HCT116 (cell line): ENCODE measurements at regions not wholly inside any gene's neighbourhood (a gene's known extent, or its start where the extent isn't known, plus 50 kb on each side); places are given as distances from the start of the nearest gene placed in this dataset.

Experiments
- ATAC-seq: fragments of 200-7000 bp; cut with Tn5 transposase; 2 replicates; pipeline ENCODE4 v1.9.1; 2020; ENCODE audit warnings: mild to moderate bottlenecking, moderate library complexity
- BruUV-seq: library from RNA; stranded (reverse); fragments of 400-500 nt; replicated peaks from 2 replicates; lab custom pipeline; 2021; lab: Mats Ljungman, UMichigan
- CTCF ChIA-PET: fragments of 300-600 bp; sonication (Branson Sonifier 250); formaldehyde crosslinking; loops from one replicate; lab custom pipeline; 2021; ENCODE audit warnings: antibody characterized with exemption; lab: Charles Lee
- POLR2A ChIA-PET: fragments of 300-600, 350-600 bp; sonication (Branson Sonifier 250); formaldehyde crosslinking; loops from one replicate; lab custom pipeline; 2021; ENCODE audit warnings: antibody characterized with exemption; lab: Charles Lee
- RAD21 ChIA-PET, 2 experiments: fragments of 300-600 bp; sonication (Branson Sonifier 250); formaldehyde crosslinking; loops; one replicate each; lab custom pipeline; 2023; ENCODE audit warnings: low total read pairs in 2 of 2; ENCODE audit not compliant: uncharacterized antibody in 2 of 2, unreplicated experiment in 2 of 2, low non-redundant PET in 1 of 2; lab: Charles Lee
- DNase-seq: peaks from one replicate; pipeline ENCODE4 v3.0.0-alpha.2; 2010; ENCODE audit warnings: low read depth, low spot score
- H2AFZ ChIP-seq: fragments of 200-600 bp; shearing (Covaris generic), sonication (generic); 2 replicates; pipeline ENCODE4 v1.6.1; 2017; ENCODE audit warnings: low read depth, mixed run types, mixed read lengths, antibody characterized with exemption, low read length; ENCODE audit not compliant: poor library complexity, severe bottlenecking
- H3K27ac ChIP-seq: 2 replicates; pipeline ENCODE4 v1.5.1; 2012; ENCODE audit warnings: low read depth, low read length
- H3K27me3 ChIP-seq: fragments of 200-600 bp; sonication (generic); 2 replicates; pipeline ENCODE4 v1.6.1; 2016; ENCODE audit warnings: mixed run types, low read length, mixed read lengths; ENCODE audit not compliant: insufficient read depth
- H3K36me3 ChIP-seq, 2 experiments: fragments of 200-500 bp in 1 of 2; fragments of 200-600 bp in 1 of 2; sonication (Bioruptor generic) in 1 of 2; sonication (generic) in 1 of 2; 2 replicates each; pipeline versions ENCODE4 v1.5.1 to v1.6.1; 2014 to 2016; ENCODE audit warnings: low read length in 2 of 2, inconsistent platforms in 1 of 2, mixed read lengths in 1 of 2, mixed run types in 1 of 2; ENCODE audit not compliant: insufficient read depth in 2 of 2, control insufficient read depth in 1 of 2
- H3K4me1 ChIP-seq, 2 experiments: fragments of 200-600 bp in 1 of 2; sonication (generic) in 1 of 2; 2 replicates each; pipeline versions ENCODE4 v1.5.1 to v1.6.1; 2012 to 2017; ENCODE audit warnings: low read length in 2 of 2, inconsistent platforms in 1 of 2, mild to moderate bottlenecking in 1 of 2, mixed read lengths in 1 of 2, mixed run types in 1 of 2, moderate library complexity in 1 of 2; ENCODE audit not compliant: insufficient read depth in 2 of 2, control insufficient read depth in 1 of 2
- H3K4me2 ChIP-seq: fragments of 200-600 bp; sonication (generic); 2 replicates; pipeline ENCODE4 v1.6.1; 2017; ENCODE audit warnings: mixed run types, low read length, mixed read lengths
- H3K4me3 ChIP-seq, 2 experiments: fragments of 200-600 bp in 1 of 2; sonication (generic) in 1 of 2; replicated peaks in 1 of 2; 2 replicates each; pipeline ENCODE4 v1.5.1; 2011 to 2016; ENCODE audit warnings: low read length in 2 of 2, control low read depth in 1 of 2, low read depth in 1 of 2, mild to moderate bottlenecking in 1 of 2, mixed read lengths in 1 of 2, mixed run types in 1 of 2
- H3K79me2 ChIP-seq: fragments of 200-600 bp; sonication (generic); 2 replicates; pipeline ENCODE4 v1.6.1; 2017; ENCODE audit warnings: mild to moderate bottlenecking, mixed run types, low read length, moderate library complexity, mixed read lengths; ENCODE audit not compliant: insufficient read depth
- H3K9ac ChIP-seq: fragments of 200-600 bp; sonication (generic); 2 replicates; pipeline ENCODE4 v1.6.1; 2016; ENCODE audit warnings: low read length, mixed read lengths
- H3K9me2 ChIP-seq: fragments of 200-600 bp; sonication (generic), shearing (Covaris generic); 2 replicates; pipeline ENCODE4 v1.6.1; 2017; ENCODE audit warnings: mixed run types, mild to moderate bottlenecking, moderate library complexity; ENCODE audit not compliant: insufficient read depth
- H3K9me3 ChIP-seq, 2 experiments: fragments of 200-500 bp in 1 of 2; fragments of 200-600 bp in 1 of 2; sonication (Bioruptor generic) in 1 of 2; sonication (generic) in 1 of 2; 2 replicates each; pipeline ENCODE4 v1.6.1; 2014 to 2017; ENCODE audit warnings: low read length in 2 of 2, mixed read lengths in 2 of 2, inconsistent platforms in 1 of 2, low read depth in 1 of 2, mild to moderate bottlenecking in 1 of 2, mixed run types in 1 of 2, moderate library complexity in 1 of 2; ENCODE audit not compliant: control insufficient read depth in 1 of 2, insufficient read depth in 1 of 2
- H4K20me1 ChIP-seq: fragments of 200-600 bp; sonication (generic), shearing (Covaris generic); 2 replicates; pipeline ENCODE4 v1.6.1; 2017; ENCODE audit warnings: mixed run types, mild to moderate bottlenecking, moderate library complexity; ENCODE audit not compliant: insufficient read depth
- ATF3 ChIP-seq: IDR thresholded peaks from 2 replicates; pipeline ENCODE4 v1.6.1; 2012
- CBX3 ChIP-seq: IDR thresholded peaks from 2 replicates; pipeline ENCODE4 v1.6.1; 2012; ENCODE audit warnings: low read depth
- CTCF ChIP-seq, 3 experiments: fragments of 200-600 bp in 1 of 3; sonication (generic) in 1 of 3; IDR thresholded peaks in 2 of 3; conservative IDR thresholded peaks in 1 of 3; 2 replicates each; pipeline ENCODE4 v1.5.1; 2012 to 2017; ENCODE audit warnings: low read depth in 2 of 3, low read length in 2 of 3, antibody characterized with exemption in 1 of 3, borderline replicate concordance in 1 of 3, control low read depth in 1 of 3, mild to moderate bottlenecking in 1 of 3, mixed read lengths in 1 of 3, mixed run types in 1 of 3, moderate library complexity in 1 of 3; ENCODE audit not compliant: insufficient read depth in 1 of 3
- ELF1 ChIP-seq: IDR thresholded peaks from 2 replicates; pipeline ENCODE4 v1.6.1; 2012; ENCODE audit warnings: low read depth, borderline replicate concordance
- EZH2 ChIP-seq: fragments of 200-600 bp; sonication (generic); IDR thresholded peaks from 2 replicates; pipeline ENCODE4 v1.6.1; 2017; ENCODE audit warnings: antibody characterized with exemption, mixed run types
- FOSL1 ChIP-seq: IDR thresholded peaks from 2 replicates; pipeline ENCODE4 v1.6.1; 2012; ENCODE audit warnings: low read depth
- JUND ChIP-seq: IDR thresholded peaks from 2 replicates; pipeline ENCODE4 v1.6.1; 2012
- POLR2AphosphoS5 ChIP-seq: IDR thresholded peaks from 2 replicates; pipeline ENCODE4 v1.6.1; 2011; ENCODE audit warnings: mild to moderate bottlenecking, low read depth, low read length, moderate library complexity
- REST ChIP-seq: IDR thresholded peaks from 2 replicates; pipeline ENCODE4 v1.6.1; 2012; ENCODE audit warnings: low read depth
- SIN3A ChIP-seq: IDR thresholded peaks from 2 replicates; pipeline ENCODE4 v1.6.1; 2012; ENCODE audit warnings: low read depth
- SP1 ChIP-seq: IDR thresholded peaks from 2 replicates; pipeline ENCODE4 v1.6.1; 2012; ENCODE audit warnings: low read depth
- SRF ChIP-seq: IDR thresholded peaks from 2 replicates; pipeline ENCODE4 v1.6.1; 2012; ENCODE audit warnings: low read depth
- TCF7L2 ChIP-seq: IDR thresholded peaks from 2 replicates; pipeline ENCODE4 v1.7.0; 2011; ENCODE audit warnings: borderline replicate concordance, inconsistent platforms; ENCODE audit not compliant: insufficient read depth, insufficient read length; ENCODE audit errors: extremely low read depth
- YY1 ChIP-seq: IDR thresholded peaks from 2 replicates; pipeline ENCODE4 v1.6.1; 2011; ENCODE audit warnings: low read length, low read depth, moderate library complexity, mild to moderate bottlenecking; ENCODE audit not compliant: insufficient replicate concordance; ENCODE audit errors: extremely low read depth
- ZFX ChIP-seq: fragments of 450-650 bp; IDR thresholded peaks from 2 replicates; pipeline ENCODE4 v1.6.1; 2017
- ZNF274 ChIP-seq: fragments of 200-500 bp; sonication (Bioruptor generic); IDR thresholded peaks from 2 replicates; pipeline ENCODE4 v1.6.1; 2014; ENCODE audit warnings: mild to moderate bottlenecking, low read depth, low read length, inconsistent platforms
- intact Hi-C: fragments of 100-400 bp; cut with micrococcal nuclease; formaldehyde crosslinking; loops from 2 replicates; pipeline ENCODE4 v1.10.0; 2022
- TF ChIP-seq, protein P1 (sequence below): IDR thresholded peaks from 2 replicates; pipeline ENCODE4 v1.6.1; 2012

DNA sequence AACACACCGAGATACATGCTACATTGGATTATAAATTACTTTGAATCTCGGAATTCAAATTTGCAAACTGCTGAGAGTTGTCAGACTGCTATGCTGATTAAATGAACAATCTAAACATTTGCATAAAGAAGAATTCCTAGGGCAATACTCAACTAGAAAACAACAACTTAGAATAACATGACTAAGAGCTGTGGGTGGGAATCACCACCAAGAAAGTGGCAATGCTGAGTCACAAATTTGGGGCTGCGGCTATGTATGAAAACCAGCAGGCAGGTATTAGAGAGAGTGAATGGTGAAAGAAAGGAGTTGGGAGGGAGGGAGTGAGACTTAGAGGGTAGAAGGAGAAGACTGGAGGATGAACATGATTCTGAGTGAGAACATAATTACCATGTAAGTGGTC, 559.5 kb downstream of the PIK3C3 start:
- no peak overlapping the region for H2AFZ ChIP-seq
- ChIA-PET CTCF (no interaction called here), RAD21 (no interaction called here), POLR2A (no interaction called here)
- H3K27ac ChIP-seq, result no peak overlapping the region
- no peaks in the 10 kb centered on the region for H3K9me2 ChIP-seq
- intact Hi-C loops, result no loop called here
- no peak for ATAC-seq
- no peaks in the 10 kb centered on the region for H3K27me3 ChIP-seq
- TF ChIP-seq JUND (no peak), SRF (no peak), YY1 (no peak), CBX3 (no peak), ZFX (no peak)
- no peak overlapping the region for H3K9ac ChIP-seq
- H3K36me3 ChIP-seq, result no peaks in the 10 kb centered on the region
- H3K9me3 ChIP-seq, result peaks cover 0 to 14% of the 10 kb centered on the region in 2 experiments; a peak in 2 of 4 replicates
- no peak overlapping the region for H3K4me2 ChIP-seq
- H3K79me2 ChIP-seq, result no peaks in the 10 kb centered on the region
- no TSS peak for BruUV-seq
- H3K4me3 ChIP-seq, result no peak overlapping the region
- H3K4me1 ChIP-seq, result no peaks in the 10 kb centered on the region
- DNase-seq, result no peak
- no peaks in the 10 kb centered on the region for H4K20me1 ChIP-seq

DNA sequence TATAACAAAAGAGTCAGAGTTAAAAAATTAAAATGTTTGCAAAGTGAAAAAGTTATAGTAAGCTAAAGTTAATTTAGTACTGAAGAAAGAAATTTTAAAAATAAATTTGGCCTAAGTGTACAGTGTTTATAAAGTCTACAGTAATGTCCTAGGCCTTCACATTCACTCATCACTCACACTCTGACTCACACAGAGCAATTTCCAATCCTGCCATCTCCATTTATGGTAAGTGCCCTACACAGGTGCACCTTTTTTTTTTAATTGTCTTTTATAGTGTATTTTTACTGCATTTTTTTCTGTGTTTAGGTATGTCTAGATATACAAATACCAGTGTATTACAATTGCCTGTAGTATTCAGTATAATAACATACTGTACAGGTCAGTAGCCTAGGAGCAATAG, 562.9 kb downstream of the PIK3C3 start:
- Histone ChIP-seq H3K9me3 (peaks cover 0 to 7% of the 10 kb centered on the region in 2 experiments; a peak in 2 of 4 replicates), H3K36me3 (no peaks in the 10 kb centered on the region), H2AFZ (no peak overlapping the region), H3K4me1 (no peaks in the 10 kb centered on the region), H3K27ac (no peak overlapping the region), H3K9ac (no peak overlapping the region), H3K4me3 (no peak overlapping the region), H4K20me1 (no peaks in the 10 kb centered on the region), H3K9me2 (no peaks in the 10 kb centered on the region), H3K79me2 (no peaks in the 10 kb centered on the region), H3K27me3 (no peaks in the 10 kb centered on the region), H3K4me2 (no peak overlapping the region)
- no peak for ATAC-seq
- no peak for DNase-seq
- RAD21 ChIA-PET, result no interaction called here
- CTCF ChIA-PET, result no interaction called here
- POLR2A ChIA-PET, result no interaction called here
- intact Hi-C loops, result no loop called here
- no TSS peak for BruUV-seq
- TF ChIP-seq POLR2AphosphoS5 (no peak), ZNF274 (no peak), ATF3 (no peak), SIN3A (no peak), CTCF (IDR thresholded peaks at IDR 0.05 in 2 of 3, conservative IDR thresholded peaks at IDR 0.05 in 1 of 3; ENCODE audit: borderline replicate concordance in 1 of 3, insufficient read depth in 1 of 3, low read depth in 2 of 3, low read length in 2 of 3) (no peak), FOSL1 (no peak), TCF7L2 (no peak), SRF (no peak), CBX3 (no peak), ZFX (no peak), REST (no peak), EZH2 (no peak), ELF1 (no peak), SP1 (no peak)
- TF ChIP-seq, protein P1, sequence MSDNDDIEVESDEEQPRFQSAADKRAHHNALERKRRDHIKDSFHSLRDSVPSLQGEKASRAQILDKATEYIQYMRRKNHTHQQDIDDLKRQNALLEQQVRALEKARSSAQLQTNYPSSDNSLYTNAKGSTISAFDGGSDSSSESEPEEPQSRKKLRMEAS, result no peak
